GM23338 (cell line): ENCODE measurements at regions not wholly inside any gene's neighbourhood (a gene's known extent, or its start where the extent isn't known, plus 50 kb on each side); places are given as distances from the start of the nearest gene placed in this dataset.

Experiments
- CTCF ChIP-seq, 2 experiments: fragments of 200-600 bp in 1 of 2; sonication (generic) in 1 of 2; conservative IDR thresholded peaks; 2 replicates each; pipeline versions ENCODE4 v1.5.1 to v1.6.1; 2016 to 2017; ENCODE audit warnings: antibody characterized with exemption in 2 of 2, low read depth in 2 of 2, mild to moderate bottlenecking in 2 of 2, moderate library complexity in 1 of 2
- EZH2 ChIP-seq: fragments of 200-600 bp; sonication (generic); IDR thresholded peaks from one replicate; pipeline ENCODE4 v1.8.0; 2017; ENCODE audit warnings: antibody characterized with exemption, mild to moderate bottlenecking, low read depth; ENCODE audit not compliant: unreplicated experiment
- EZH2phosphoT487 ChIP-seq: fragments of 200-600 bp; sonication (generic); IDR thresholded peaks from one replicate; pipeline ENCODE4 v1.8.1; 2018; ENCODE audit warnings: antibody characterized with exemption; ENCODE audit not compliant: unreplicated experiment
- POLR2AphosphoS5 ChIP-seq: IDR thresholded peaks from 2 replicates; pipeline ENCODE4 v1.6.1; 2016; ENCODE audit warnings: antibody characterized with exemption, low read depth
- REST ChIP-seq: IDR thresholded peaks from one replicate; pipeline ENCODE4 v1.6.1; 2018; ENCODE audit warnings: antibody characterized with exemption; ENCODE audit not compliant: unreplicated experiment

GRCh38 chr6:85183841-85184240 is 266.0 kb upstream of the NT5E start:
- TF ChIP-seq EZH2 (no peak), REST (no peak), CTCF (conservative IDR thresholded peaks at IDR 0.05; ENCODE audit: low read depth in 2 of 2) (no peak), EZH2phosphoT487 (no peak), POLR2AphosphoS5 (no peak)
